ENCODE measurements at regions not wholly inside any gene's neighbourhood (a gene's known extent, or its start where the extent isn't known, plus 50 kb on each side); places are given as distances from the start of the nearest gene placed in this dataset.

DNA sequence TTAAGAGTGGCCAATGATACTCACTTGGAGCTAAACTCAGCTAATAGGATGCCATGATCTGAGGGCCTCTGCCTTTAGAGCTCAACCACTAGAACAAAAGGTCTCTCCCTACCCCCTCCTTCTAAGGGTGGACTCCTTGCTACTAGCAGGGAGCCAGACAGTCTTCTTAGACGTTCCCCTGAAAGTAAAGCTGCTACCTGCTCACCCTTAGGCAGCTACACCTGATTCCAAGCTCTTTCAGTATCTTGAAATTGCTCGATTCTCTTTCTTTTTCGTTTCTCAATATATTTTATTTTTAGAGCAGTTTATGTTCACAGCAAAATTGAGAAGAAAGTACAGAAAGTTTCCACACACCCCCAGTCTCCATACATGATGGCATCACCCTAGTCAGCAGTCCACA lies 112.6 kb upstream of the KCNJ15 start:
- no peak overlapping the region for H3K4me3 ChIP-seq
- TF ChIP-seq, protein P1, sequence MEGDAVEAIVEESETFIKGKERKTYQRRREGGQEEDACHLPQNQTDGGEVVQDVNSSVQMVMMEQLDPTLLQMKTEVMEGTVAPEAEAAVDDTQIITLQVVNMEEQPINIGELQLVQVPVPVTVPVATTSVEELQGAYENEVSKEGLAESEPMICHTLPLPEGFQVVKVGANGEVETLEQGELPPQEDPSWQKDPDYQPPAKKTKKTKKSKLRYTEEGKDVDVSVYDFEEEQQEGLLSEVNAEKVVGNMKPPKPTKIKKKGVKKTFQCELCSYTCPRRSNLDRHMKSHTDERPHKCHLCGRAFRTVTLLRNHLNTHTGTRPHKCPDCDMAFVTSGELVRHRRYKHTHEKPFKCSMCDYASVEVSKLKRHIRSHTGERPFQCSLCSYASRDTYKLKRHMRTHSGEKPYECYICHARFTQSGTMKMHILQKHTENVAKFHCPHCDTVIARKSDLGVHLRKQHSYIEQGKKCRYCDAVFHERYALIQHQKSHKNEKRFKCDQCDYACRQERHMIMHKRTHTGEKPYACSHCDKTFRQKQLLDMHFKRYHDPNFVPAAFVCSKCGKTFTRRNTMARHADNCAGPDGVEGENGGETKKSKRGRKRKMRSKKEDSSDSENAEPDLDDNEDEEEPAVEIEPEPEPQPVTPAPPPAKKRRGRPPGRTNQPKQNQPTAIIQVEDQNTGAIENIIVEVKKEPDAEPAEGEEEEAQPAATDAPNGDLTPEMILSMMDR (IDR thresholded peaks at IDR 0.05): no peak
- DNase-seq (no peak), ATAC-seq (no peak)
- no peaks in the 10 kb centered on the region for H3K27me3 ChIP-seq
- intact Hi-C loops (cut with DNase I): no loop called here
- H3K27ac ChIP-seq: no peak overlapping the region
- H3K4me1 ChIP-seq: peaks cover 14% of the 10 kb centered on the region
- H3K36me3 ChIP-seq: no peaks in the 10 kb centered on the region
- no peaks in the 10 kb centered on the region for H3K9me3 ChIP-seq

DNA sequence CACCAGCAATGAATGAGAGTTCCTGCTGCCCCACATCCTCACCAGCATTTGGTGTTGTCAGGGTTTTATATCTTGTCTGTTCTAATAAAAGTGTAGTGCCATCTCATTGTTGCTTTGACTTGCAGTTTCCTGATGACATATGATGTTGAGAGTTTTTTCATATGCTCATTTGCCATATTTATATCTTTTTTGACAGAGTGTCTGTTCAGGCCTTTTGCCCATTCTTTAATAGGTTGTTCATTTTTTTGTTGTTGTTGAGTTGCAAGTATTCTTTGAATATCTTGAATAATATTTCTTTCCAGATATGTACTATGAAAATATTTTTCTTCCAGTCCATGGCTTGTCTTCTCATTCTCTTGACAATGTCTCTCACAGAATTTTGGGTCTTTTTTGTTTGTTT lies 111.7 kb upstream of the KCNJ15 start:
- Histone ChIP-seq H3K4me1 (peaks cover 8% of the 10 kb centered on the region), H3K27ac (no peak overlapping the region), H3K9me3 (no peaks in the 10 kb centered on the region), H3K27me3 (no peaks in the 10 kb centered on the region), H3K4me3 (no peak overlapping the region), H3K36me3 (no peaks in the 10 kb centered on the region)
- intact Hi-C loops (cut with DNase I): no loop called here
- DNase-seq: no peak
- TF ChIP-seq, protein P1 (IDR thresholded peaks at IDR 0.05): no peak
- ATAC-seq: no peak

DNA sequence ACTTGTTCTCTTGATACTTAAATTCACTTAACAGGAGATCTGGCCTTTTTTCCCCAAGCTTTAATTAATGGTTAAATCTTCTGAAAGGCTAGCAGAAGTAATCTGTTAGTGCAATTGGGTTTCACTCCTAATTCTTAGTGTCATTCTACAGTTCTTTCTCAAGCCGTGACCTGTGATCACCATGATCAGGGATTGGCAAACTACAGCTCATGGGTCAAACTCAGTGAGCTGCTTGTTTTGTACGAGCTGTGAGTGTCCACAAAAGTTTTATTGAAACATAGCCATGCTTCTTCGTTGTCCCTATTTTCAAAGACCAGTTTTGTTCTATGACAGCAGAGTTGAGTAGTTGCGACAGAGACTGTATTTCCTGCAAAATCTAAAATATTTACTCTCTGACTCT lies 109.4 kb upstream of the KCNJ15 start:
- Histone ChIP-seq H3K4me1 (no peaks in the 10 kb centered on the region), H3K36me3 (no peaks in the 10 kb centered on the region), H3K27me3 (peaks cover 8% of the 10 kb centered on the region), H3K9me3 (no peaks in the 10 kb centered on the region), H3K4me3 (no peak overlapping the region), H3K27ac (no peak overlapping the region)
- TF ChIP-seq, protein P1 (IDR thresholded peaks at IDR 0.05): no peak
- intact Hi-C loops (cut with DNase I): no loop called here
- DNase-seq (no peak), ATAC-seq (no peak)

DNA sequence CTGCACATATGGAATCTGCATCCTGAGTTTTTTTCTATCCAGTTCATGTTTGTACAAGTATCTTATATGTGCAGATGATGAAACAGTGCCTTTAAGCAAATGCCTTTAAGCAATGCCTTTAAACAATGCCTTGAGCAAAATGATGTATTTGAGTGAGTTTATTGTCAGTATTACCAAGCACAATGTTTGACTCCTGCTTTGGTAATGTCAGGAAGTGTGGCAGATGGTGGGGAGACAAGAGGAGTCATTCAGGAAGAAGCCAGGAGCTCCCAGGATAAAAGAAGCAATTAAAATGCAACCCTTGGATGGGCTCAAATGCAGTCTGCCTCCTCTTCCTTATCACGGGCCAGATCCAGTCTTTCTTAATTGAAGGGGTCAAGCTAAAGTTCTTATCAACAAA lies 108.7 kb upstream of the KCNJ15 start:
- no peaks in the 10 kb centered on the region for H3K9me3 ChIP-seq
- intact Hi-C loops (cut with DNase I): no loop called here

DNA sequence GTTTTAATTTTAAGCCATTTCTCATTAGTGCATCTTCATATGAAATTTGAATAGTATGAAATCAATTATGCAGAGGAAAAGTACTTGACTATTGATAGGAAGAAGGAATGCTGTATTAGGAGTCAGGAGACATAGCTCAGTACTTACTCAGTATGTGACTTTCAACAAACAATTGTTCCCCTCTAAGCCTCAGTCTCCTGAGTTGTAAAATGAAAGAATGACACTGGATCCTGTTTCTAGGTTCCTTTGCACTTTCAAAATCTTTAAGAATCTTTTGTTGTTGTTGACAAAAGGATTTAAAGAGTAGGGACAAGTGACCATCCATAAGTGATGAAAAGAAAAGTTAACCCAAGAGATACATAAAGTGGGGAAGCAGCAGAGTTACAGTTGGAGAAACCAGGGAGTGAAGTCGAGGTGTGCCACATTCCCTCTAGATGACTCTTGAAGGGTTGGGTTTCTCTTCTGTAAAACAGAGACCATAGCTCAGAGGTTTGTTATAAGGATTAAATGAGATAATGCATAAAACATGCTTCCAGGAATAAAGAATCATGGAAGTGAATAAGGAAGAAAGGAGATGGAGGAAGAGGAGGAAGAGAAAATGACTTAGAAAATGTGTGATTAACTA lies 105.7 kb upstream of the KCNJ15 start:
- Histone ChIP-seq H3K36me3 (no peaks in the 10 kb centered on the region), H3K4me3 (no peak overlapping the region), H3K27me3 (peaks cover 21% of the 10 kb centered on the region), H3K27ac (no peak overlapping the region), H3K9me3 (no peaks in the 10 kb centered on the region), H3K4me1 (no peaks in the 10 kb centered on the region)
- TF ChIP-seq, protein P1 (IDR thresholded peaks at IDR 0.05): no peak
- DNase-seq: no peak
- intact Hi-C loops (cut with DNase I): no loop called here
- no peak for ATAC-seq

More for the DNA sequence above, 108.7 kb upstream of the KCNJ15 start:
- Histone ChIP-seq H3K36me3 (no peaks in the 10 kb centered on the region), H3K4me1 (no peaks in the 10 kb centered on the region), H3K27ac (no peak overlapping the region), H3K27me3 (peaks cover 8% of the 10 kb centered on the region), H3K4me3 (no peak overlapping the region)
- ATAC-seq (no peak), DNase-seq (no peak)
- TF ChIP-seq, protein P1 (IDR thresholded peaks at IDR 0.05): no peak

DNA sequence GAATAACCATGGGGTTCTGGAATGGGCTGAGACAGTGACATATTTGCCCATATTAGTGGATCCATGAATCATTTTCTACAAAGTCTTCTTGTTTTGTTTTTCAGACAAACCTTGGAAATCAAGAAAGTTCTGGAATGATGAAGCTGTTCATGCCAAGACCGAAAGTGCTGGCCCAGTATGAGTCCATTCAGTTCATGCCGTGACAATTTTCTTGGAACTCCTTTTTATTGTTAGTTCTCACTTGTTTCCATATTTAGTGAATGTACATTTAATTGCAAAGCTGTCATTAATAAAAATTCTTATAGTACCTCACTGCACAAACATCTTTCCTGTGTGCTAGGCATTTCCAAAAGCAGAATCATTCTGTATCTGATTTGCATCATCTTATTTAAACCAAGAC lies 100.6 kb upstream of the KCNJ15 start:
- TF ChIP-seq, protein P1 (IDR thresholded peaks at IDR 0.05): no peak
- intact Hi-C loops (cut with DNase I): no loop called here
- Histone ChIP-seq H3K27ac (no peak overlapping the region), H3K36me3 (no peaks in the 10 kb centered on the region), H3K4me3 (no peak overlapping the region), H3K9me3 (no peaks in the 10 kb centered on the region), H3K27me3 (peaks cover 20% of the 10 kb centered on the region), H3K4me1 (no peaks in the 10 kb centered on the region)
- DNase-seq: no peak
- ATAC-seq: no peak
